SU-DHL-6 (cell line): ENCODE measurements at regions not wholly inside any gene's neighbourhood (a gene's known extent, or its start where the extent isn't known, plus 50 kb on each side); places are given as distances from the start of the nearest gene placed in this dataset.

Source experiments
- H2AFZ ChIP-seq: fragments of 200-600 bp; sonication (generic); 2 replicates; pipeline ENCODE4 v1.6.1; 2014; ENCODE audit warnings: low read depth, mild to moderate bottlenecking, moderate library complexity, mixed read lengths, antibody characterized with exemption, low read length; ENCODE audit not compliant: severe bottlenecking
- H3F3A ChIP-seq: fragments of 200-600 bp; shearing (Covaris generic); 2 replicates; pipeline ENCODE4 v1.6.0; 2016; ENCODE audit warnings: antibody characterized with exemption, mild to moderate bottlenecking; ENCODE audit not compliant: insufficient read depth
- H3K27ac ChIP-seq: fragments of 200-600 bp; sonication (generic); 2 replicates; pipeline ENCODE4 v1.5.1; 2016; ENCODE audit warnings: low read depth, mild to moderate bottlenecking, low read length, moderate library complexity, mixed read lengths
- H3K27me3 ChIP-seq: fragments of 200-600 bp; sonication (generic), shearing (Covaris generic); 2 replicates; pipeline ENCODE4 v1.6.0; 2014; ENCODE audit warnings: mild to moderate bottlenecking, low read length
- H3K36me3 ChIP-seq: fragments of 200-600 bp; sonication (generic); 2 replicates; pipeline ENCODE4 v1.6.1; 2014; ENCODE audit warnings: mild to moderate bottlenecking, low read length, mixed read lengths
- H3K4me2 ChIP-seq: fragments of 300-600, 200-600 bp; shearing (Covaris generic), sonication (generic); 2 replicates; pipeline ENCODE4 v1.6.0; 2014; ENCODE audit warnings: low read length, low read depth, mild to moderate bottlenecking; ENCODE audit not compliant: poor library complexity, severe bottlenecking
- H3K4me3 ChIP-seq: fragments of 200-600 bp; sonication (generic); 2 replicates; pipeline ENCODE4 v1.5.1; 2014; ENCODE audit warnings: antibody characterized with exemption, low read length, mild to moderate bottlenecking, mixed read lengths; ENCODE audit not compliant: insufficient read depth, poor library complexity, severe bottlenecking
- H3K79me2 ChIP-seq: fragments of 200-600 bp; sonication (generic); 2 replicates; pipeline ENCODE4 v1.6.1; 2014; ENCODE audit warnings: mild to moderate bottlenecking, low read length, moderate library complexity; ENCODE audit not compliant: insufficient read depth
- H3K9ac ChIP-seq: fragments of 200-600 bp; sonication (generic); 2 replicates; pipeline ENCODE4 v1.7.0; 2014; ENCODE audit warnings: mild to moderate bottlenecking, low read length
- H3K9me2 ChIP-seq: fragments of 200-600 bp; sonication (generic); replicated peaks from 2 replicates; pipeline ENCODE4 v1.6.1; 2014; ENCODE audit warnings: low read length; ENCODE audit not compliant: insufficient read depth
- H3K9me3 ChIP-seq: fragments of 200-600 bp; sonication (generic); 2 replicates; pipeline ENCODE4 v1.6.1; 2014; ENCODE audit warnings: low read length, mixed read lengths; ENCODE audit not compliant: insufficient read depth
- H4K20me1 ChIP-seq: fragments of 200-600 bp; sonication (generic); 2 replicates; pipeline ENCODE4 v1.6.1; 2014; ENCODE audit warnings: low read depth, mild to moderate bottlenecking, antibody characterized with exemption, low read length, moderate library complexity, mixed read lengths
- CTCF ChIP-seq: fragments of 200-600 bp; sonication (generic); IDR thresholded peaks from one replicate; pipeline ENCODE4 v1.5.1; 2017; ENCODE audit warnings: antibody characterized with exemption, mild to moderate bottlenecking, low read length, moderate library complexity; ENCODE audit not compliant: insufficient read depth, poor library complexity, severe bottlenecking
- EZH2phosphoT487 ChIP-seq: fragments of 200-600 bp; sonication (generic), shearing (Covaris generic); conservative IDR thresholded peaks from 2 replicates; pipeline ENCODE4 v1.6.1; 2018; ENCODE audit warnings: mild to moderate bottlenecking, antibody characterized with exemption, low read length, moderate library complexity, mixed read lengths

- no peaks in the 10 kb centered on the region for H3K27me3 ChIP-seq
- TF ChIP-seq CTCF (no peak), EZH2phosphoT487 (no peak)
These were observed 305.7 kb downstream of the MATN1 start for GRCh38 chr1:30417701-30418046.

GRCh38 chr1:30417001-30417700 lies 306.2 kb downstream of the MATN1 start:
- no peaks in the 10 kb centered on the region for H3K79me2 ChIP-seq
- no peak for TF ChIP-seq EZH2phosphoT487
- no peak for TF ChIP-seq CTCF
- no peak overlapping the region for H3K4me3 ChIP-seq
- no peaks in the 10 kb centered on the region for H3K27me3 ChIP-seq
- H3K4me2 ChIP-seq, result no peak overlapping the region
- no peaks in the 10 kb centered on the region for H4K20me1 ChIP-seq
- no peak overlapping the region for H3K9ac ChIP-seq
- no peaks in the 10 kb centered on the region for H3F3A ChIP-seq
- H3K9me3 ChIP-seq, result no peaks in the 10 kb centered on the region
- H3K27ac ChIP-seq, result no peak overlapping the region
- H3K36me3 ChIP-seq, result no peaks in the 10 kb centered on the region
- no peaks in the 10 kb centered on the region for H3K9me2 ChIP-seq
- no peak overlapping the region for H2AFZ ChIP-seq

More at GRCh38 chr1:30417701-30418046, 305.7 kb downstream of the MATN1 start:
- H3F3A ChIP-seq, result no peaks in the 10 kb centered on the region
- no peaks in the 10 kb centered on the region for H3K36me3 ChIP-seq
- no peaks in the 10 kb centered on the region for H4K20me1 ChIP-seq
- no peak overlapping the region for H3K9ac ChIP-seq
- no peaks in the 10 kb centered on the region for H3K79me2 ChIP-seq
- no peak overlapping the region for H3K4me3 ChIP-seq
- no peak overlapping the region for H3K27ac ChIP-seq
- no peaks in the 10 kb centered on the region for H3K9me3 ChIP-seq
- H3K9me2 ChIP-seq, result no peaks in the 10 kb centered on the region
- H3K4me2 ChIP-seq, result no peak overlapping the region
- H2AFZ ChIP-seq, result no peak overlapping the region

GRCh38 chr1:30416221-30416820 lies 307.1 kb downstream of the MATN1 start:
- Histone ChIP-seq H3K9ac (no peak overlapping the region), H3K79me2 (no peaks in the 10 kb centered on the region), H3K36me3 (no peaks in the 10 kb centered on the region), H3K27me3 (no peaks in the 10 kb centered on the region), H2AFZ (no peak overlapping the region), H3F3A (no peaks in the 10 kb centered on the region), H3K9me3 (no peaks in the 10 kb centered on the region), H3K9me2 (no peaks in the 10 kb centered on the region), H3K4me3 (no peak overlapping the region), H3K4me2 (no peak overlapping the region), H4K20me1 (no peaks in the 10 kb centered on the region), H3K27ac (no peak overlapping the region)
- TF ChIP-seq CTCF, result no peak
- TF ChIP-seq EZH2phosphoT487, result no peak
